NCI-H1930 (cell line): ENCODE measurements at regions not wholly inside any gene's neighbourhood (a gene's known extent, or its start where the extent isn't known, plus 50 kb on each side); places are given as distances from the start of the nearest gene placed in this dataset.
"Not testable (repeated sequence)": the region's sequence is repeated elsewhere in the genome, so short reads cannot be mapped to it uniquely, and the experiment has no call there.

Experiments
- DNase-seq, 2 experiments: peaks; one replicate each; lab custom pipeline; 2025; lab: John Stamatoyannopoulos, UW

DNA sequence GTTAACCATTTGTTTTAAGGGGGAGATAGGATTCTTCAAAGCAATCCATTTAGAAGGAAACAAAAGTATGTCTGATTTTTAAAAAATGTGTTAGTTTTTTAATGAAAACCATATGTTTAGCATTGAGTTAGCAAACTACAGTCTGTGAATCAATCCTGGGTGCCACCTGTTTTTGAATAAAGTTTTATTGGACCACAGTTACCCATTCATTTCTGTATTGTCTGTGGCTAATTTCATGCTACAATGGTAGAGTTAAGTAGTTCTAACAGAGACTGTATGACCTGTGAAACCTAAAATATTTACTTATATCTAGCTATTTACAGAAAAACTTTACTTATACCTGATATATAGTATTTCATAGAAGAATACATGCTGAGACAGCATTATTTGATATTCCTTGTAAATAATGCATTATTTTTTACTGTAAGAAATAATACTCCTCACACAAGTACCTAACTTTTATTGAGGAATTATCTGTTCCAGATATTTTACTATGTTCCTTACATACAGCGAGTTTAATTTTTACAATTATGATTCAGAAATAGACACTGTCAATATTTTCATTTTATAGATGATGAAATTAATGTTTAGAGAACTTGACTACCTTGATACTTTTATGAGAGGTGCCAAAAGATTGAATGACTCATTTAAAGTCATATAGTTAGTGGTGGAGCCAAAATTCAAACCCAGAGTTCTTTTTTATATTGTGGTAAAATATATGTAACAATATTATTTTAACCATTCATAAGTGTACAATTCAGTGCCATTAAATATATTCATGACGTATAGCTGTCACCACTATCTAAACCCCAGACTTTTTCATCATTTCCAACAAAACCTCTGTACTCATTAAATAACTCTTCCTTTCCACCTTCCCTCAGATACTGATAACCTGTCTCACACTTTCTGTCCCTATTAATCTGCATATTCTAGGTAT is 122.0 kb downstream of the GLUD2 start:
- no peak for DNase-seq

DNA sequence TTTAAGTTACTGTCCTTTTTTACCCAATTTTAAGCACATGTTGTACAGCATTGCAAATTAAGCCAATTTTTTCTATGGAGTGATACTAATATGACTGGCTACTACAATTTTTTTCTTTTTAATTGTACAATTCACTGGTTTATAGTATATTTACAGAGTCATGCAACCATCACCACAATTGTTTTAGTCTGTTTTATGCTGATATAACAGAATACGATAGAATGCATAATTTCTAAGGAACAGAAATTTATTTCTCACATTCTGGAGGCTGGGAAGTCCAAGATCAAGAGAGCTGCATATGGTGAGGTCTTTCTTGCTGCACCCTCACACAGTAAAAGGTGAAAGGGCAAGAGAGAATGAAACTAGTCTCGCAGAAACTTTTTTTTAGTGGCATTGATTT is 125.3 kb downstream of the GLUD2 start:
- DNase-seq = no peak

DNA sequence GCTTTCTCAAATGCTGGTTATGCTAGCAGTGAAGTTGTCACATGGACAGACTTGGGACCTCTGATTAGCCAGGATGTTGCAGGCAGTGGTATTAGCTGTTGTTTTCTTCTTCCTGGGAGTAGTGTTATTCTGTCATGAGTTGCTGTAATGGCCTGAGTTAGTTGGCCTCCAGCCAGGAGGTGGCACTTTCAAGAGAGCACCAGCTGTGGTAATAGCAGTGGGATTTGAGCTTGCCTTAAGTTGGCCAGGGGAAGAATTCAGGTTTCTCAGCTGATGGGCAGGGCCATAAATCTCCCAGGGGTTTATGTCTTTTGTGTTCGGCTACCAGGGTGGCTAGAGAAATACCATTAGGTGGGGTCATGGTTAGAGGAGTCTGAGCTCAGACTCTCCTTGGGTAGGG is 132.6 kb downstream of the GLUD2 start:
- no peak for DNase-seq

DNA sequence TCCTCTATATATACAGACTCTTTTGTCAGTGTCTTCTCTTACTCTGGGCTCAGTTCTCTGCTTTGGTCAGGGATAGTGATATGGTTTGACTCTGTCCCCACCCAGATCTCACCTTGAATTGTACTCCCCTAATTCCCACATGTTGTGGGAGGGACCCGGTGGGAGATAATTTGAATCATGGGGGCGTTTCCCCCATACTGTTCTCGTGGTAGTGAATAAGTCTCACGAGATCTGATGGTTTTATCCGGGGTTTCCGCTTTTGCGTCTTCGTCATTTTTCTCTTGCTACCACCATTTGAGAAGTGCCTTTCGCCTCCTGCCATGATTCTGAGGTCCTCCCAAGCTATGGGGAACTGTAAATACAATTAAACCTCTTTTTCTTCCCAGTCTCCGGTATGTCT is 144.4 kb downstream of the GLUD2 start:
- no peak for DNase-seq

DNA sequence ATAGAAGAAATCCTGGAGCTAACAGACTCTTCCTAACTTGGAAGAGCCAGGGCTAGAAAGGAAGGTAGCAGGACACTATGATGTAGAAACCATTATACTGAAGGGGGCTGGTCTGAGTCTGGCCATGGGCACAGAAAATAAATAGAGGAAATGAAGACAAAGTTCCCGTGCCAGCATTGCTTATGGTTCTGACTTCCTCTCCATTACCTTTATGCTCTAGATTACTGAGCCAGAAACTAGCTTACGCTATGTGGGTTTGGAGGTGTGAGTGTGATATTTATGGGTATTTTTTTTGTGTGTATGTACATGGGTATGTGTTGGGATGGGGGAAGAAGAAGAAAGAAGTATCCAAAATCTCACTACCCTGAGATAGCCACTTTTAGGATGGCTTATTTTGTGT is 148.3 kb downstream of the GLUD2 start:
- DNase-seq = no peak

DNA sequence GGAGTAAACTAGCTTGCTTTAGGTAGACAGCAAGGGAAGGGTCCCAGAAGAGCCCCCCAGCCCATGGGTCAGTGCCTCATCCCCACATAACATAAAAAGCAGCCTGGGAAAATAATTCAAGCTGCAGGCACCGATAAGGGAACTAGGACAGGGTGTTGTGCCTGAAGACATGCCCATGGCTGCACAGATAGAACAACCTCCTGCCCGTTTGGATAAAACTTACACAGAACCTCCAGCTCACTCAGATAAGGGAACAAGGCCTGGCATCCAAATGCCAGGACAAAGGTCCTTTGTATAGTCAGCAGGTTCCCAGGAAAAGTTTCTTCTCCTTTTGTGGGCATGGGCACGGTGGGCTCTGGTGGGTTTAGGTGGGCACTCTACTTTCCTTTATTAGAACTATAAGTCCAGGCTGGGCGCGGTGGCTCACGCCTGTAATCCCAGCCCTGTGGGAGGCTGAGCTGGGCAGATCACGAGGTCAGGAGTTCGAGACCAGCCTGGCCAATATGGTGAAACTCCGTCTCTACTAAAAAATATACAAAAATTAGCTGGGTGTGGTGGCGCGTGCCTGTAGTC is 149.5 kb downstream of the GLUD2 start:
- DNase-seq = not testable (repeated sequence)

DNA sequence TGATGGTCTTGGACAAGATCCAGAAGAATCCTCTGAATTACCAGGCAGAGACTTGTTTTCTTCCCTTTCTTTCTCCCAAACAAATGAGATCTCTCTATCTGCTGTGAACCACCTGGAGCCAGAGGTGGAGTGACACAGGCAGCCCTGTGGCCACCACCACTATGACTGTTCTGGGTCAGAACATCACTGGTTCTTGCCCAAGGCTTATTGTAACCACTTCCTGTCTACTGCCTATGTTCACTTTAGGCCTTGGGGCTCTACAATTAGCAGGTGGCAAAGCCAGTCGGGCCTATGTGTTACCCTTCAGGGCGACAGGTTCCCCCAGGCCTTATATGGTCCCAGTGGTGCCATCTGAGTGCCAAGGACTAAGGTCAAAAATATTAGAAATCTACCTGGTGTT is 161.2 kb downstream of the GLUD2 start:
- no peak for DNase-seq

DNA sequence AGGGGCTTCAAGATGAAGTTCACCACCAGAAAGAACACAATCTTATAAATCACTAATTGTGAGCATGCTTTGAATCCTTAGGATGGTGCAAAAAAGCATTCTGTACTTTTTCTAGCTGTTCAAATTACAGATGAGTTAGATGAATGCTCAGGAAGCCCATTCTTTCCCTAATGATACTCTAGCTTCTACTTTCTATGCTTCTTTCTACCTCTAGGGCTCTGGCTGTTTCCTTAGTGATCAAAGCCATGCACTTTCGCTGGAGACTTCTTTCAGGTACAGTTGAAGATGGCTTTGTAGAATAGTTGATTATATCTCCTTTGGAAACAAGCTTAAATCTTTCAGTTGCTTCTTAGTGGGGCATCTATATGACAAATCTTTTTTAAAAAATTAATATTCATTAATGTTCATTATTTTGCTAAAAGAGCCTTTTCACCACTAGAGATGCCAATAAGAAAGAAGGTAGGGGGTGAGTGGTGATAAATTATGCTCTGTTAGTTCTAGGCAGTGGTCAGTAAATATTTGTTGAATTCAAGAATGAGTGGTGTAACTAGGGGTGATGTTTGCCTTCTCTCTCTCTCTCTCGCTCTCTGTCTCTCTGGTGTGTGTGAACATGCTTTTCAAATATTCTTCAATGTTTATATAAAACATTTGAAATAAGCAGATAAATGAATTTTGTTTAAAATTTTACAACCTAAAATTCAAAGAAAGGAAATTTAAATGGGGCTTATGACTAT is 169.4 kb downstream of the GLUD2 start:
- peak; percentile 7 to 53 for DNase-seq

DNA sequence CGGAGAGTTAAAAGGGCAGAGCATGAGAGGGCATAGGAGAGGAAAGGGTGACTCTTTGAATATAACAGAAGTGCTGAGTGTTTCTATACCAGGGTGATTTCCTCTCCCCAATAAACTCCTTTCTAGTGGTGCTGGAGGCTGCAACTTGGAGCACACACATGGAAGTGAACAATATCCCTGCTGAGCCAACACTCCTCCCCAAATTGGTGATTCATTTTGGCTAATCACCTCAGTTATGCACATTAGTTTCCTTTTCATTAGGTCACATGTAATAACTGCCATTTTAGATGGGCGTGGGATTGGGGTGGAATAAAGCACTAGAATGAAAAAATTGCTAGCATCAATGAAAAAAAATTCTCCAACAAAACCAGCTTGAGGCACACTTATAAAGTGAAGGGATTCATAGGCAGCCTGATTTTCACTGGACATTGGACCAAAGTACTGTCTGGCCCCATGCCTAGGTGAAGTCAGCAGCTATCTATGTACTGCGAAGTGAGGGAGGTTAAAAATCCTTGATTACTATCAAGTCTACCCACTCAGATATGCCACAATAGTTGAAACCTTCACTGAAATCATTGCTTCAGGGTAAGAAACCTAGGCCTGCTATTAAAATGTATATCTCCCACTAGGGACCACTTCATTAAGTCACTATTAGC is 174.0 kb downstream of the GLUD2 start:
- DNase-seq = no peak

DNA sequence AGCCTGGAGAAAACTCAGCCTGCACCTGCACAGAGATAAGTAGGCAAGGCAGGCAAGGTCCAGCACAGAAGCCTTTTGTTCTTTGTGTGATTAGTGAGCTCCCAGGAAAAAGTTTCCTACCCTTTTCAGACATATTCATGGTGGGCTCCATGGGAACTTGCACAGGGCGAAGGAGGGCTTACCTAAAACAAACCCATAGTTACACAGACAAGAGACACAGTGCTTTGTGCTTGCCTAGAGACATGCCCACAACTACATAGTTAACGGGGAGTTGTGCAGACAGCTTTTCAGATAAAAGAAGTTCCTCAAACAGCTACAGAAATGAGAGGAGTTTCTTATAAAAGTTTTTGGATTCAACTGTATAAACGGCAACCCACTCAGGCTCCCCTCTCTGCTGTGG is 180.5 kb downstream of the GLUD2 start:
- DNase-seq = no peak

DNA sequence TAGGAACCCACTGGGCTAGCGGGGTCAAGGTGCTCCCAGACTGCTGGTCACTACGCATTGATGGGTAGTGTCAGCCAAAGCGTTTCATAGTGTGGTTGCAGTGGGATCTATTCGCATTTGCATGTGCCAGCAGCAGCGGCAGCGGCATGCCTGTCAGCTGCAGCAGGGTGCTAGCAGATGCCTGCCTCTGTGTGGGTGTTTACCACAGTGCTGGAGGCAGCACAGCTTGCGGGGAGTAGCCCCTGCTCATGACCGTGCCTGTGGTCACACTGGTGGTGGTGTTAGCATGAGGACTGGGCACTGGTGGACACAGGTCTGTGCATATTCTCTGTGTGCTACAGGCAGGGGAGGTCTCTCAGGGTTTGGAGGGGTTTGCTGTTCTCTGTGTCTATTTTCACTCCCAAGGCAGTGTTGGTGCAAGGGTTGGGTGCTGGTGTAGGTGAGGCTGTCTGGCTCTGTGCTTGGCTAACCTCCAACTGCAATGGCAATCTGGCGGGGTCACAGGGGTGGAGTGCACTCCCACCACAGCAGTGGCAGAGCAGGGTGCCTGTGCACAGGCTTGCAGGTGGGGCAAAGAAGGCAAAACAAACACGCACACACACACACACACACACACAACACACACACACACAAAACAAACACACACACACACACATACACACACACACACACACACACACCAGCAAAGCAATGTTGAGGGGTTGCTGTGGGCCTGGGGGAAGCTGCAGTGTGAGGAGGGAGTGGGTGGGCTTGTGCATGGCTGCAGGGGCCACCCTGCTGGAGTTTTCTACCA is 184.4 kb downstream of the GLUD2 start:
- DNase-seq = no peak

DNA sequence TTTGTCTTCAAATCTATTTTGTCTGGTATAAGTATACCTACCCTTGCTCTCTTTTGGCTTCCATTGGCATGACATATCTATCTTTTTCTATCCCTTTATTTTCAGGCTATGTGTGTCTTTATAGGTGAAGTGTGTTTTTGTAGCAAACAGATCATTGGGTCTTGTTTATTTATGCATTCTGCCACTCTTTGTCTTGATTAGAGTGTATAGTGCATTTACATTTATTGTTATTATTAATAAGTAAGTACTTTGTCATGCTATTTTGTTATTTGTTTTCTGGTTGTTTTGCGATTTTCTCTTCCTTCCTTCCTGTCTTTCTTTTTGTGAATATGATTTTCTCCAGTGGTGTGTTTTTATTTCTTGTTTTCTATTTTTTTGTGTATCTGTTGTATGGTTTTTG is 188.6 kb downstream of the GLUD2 start:
- no peak for DNase-seq

DNA sequence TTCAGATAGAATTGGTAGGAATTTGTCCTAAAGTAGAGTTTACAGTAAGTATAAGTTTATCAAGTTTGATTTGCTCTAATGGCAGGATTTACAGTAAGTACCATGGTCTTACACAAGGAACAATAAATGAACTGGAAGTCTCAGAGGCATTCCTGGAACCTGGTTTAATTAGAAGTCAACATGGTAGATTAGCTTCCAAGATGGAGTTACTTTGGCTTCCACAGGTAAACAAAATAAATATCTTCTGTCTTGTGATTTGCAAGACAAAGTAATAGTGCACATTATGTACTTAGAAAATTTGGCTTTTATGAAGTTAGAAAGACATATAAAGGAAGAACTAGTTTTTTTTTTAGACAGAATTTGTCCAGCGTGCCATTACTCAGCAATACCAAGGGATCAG is 190.7 kb downstream of the GLUD2 start:
- no peak for DNase-seq

DNA sequence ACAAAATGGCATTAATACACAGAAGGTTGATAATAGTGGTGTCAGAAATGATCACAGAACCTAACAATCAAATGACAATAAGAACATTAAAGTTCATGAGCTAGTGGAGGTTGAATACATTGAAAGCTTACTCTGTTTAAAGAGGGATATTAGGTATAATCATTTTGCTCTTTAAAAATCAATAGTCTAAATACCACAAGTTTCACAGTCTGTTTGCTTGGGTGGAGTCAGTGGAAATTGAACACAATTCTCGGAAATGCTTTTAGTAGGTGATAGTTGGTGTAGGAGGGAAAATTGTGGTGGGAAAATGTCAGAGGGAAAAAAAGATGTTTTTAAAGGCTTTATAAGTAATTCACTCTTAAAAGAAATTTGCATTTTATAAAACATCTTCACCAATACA is 197.1 kb downstream of the GLUD2 start:
- DNase-seq = no peak

DNA sequence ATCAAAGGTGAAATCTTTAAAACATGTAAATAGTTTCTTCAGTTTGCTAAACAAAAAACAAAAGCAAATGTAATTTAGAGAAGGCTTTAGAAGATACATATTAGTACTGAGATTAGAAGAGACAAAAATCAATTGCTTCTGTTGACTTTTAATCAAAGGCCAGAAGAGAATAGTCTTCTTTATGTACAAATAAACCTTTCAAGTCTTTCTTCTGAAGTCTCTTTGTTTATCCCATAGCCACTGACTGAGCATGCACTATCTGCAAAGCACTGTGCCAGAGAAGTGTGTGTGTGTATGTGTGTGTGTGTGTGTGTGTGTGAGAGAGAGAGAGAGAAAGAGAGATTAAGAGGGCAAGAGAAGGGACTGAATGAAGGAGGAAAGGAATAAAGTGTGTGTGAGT is 198.4 kb downstream of the GLUD2 start:
- no peak for DNase-seq

DNA sequence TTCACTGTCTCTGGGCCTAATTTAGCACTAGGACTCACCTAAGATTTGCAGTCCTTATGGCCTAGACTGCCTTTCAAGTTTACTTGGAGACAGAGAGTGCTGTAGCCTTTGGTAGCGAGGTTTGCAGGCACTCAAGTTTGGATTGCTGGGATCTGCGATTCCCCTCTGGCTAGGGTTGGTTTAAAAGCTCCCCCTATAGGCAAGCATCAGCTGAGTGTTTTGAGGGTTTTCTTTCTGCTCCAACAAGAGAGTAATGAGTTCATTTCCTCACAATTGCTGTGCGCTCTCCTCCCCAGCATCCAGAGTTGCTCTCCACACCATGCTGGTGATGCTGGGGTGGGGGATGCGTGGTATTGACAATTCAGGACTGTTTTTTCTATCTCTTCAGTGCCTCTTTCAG is 206.9 kb downstream of the GLUD2 start:
- no peak for DNase-seq

DNA sequence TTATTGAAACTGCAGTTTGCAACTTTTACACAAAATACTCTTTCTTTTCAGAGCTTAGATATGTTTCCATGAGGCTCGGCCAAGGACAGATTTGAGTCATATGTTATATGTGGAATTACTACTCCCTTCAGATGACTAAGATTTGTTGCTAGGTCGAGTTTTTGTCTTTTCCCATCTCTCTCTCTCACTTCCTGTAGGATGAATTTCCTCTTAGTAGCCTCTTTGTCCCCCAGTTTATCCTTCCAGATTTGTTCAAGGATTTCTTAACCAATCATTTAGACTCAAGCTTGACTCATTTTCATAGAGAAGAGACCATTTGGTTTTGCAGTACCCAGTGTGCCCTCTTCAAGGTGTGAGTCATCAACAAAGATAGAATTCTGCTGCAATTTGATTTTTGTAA is 209.2 kb downstream of the GLUD2 start:
- no peak for DNase-seq

DNA sequence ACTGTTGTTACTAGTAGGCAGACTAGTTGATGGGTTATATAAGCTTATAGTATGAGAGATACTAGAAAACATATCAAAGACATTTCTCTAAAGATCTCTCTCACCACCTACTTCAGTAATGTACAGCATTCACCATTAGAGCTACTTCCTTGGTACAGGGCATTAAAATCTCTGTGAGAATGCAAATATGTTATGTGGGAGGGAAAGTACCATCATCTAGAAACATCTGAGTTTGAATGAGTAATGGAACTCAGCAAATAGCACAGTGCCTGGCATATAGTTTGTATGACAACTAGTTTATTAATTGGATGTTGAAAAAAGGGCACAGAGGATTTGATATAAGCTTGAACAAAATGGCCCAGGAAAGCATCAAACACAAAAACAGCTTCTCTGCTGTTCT is 211.1 kb downstream of the GLUD2 start:
- no peak for DNase-seq

DNA sequence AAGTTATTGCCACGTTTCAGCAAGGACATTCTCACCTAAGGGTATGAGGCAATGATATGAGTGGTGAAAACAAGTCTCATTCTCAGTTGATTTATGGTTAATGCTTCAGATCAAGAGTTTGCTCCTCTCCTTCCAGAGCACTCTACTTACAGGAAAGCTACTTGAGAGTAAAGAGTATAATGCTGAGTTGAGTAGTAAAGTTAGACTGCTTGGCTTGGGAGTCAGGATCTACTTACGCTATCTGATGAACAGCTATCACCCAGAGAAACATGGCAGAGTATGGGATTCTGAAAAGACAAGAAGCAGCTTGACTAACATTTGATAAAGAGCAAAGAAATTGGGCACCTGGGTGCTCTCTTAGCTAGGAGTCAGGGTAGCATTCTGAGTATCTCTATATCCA is 211.8 kb downstream of the GLUD2 start:
- no peak for DNase-seq

DNA sequence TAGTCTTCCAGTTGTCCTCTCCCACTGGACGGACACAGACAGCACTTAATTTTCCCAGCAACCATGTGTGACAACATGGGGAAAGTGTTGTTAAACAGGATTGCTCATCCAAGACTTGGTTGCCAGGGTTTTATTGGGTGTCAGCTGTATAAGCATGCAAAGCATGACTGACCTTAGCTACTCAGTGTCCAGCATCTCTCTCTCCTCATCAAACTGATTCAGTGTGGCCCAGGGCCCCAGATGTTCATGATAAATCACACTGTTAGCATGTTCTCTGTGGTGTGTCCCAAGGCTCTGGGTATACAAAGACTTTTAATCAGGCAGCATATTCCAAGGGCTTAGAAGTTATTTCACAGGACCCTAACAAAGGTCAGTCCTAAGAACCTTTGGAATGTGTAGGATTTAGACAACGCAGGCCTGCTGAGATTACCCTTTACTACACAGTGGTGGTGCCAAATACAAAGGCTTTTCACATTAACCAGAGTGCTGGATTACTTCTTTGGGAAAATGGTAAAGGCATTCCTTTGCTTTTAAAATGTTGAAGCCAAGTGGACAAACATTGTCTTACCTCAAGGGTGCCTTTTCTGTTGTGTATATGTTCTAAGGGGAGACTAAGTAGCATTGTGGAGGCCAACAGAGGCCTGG is 213.3 kb downstream of the GLUD2 start:
- DNase-seq = no peak

DNA sequence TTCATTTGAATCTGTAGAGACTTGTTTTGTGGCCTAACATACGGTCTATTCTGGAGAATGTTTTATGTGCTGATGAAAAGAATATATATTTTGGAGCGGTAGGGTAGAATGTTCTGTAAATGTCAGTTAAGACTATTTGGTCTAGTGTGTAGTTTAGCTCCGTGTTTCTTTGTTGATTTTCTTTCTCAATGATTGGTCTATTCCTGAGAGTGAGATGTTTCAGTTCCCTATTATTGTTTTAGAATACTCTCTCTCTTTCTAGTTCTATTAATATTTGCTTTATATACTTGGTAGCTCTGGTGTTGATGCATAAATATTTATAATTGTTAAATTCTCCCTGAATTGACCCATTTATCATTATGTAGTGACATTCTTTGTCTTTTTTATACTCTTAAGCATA is 236.5 kb downstream of the GLUD2 start:
- DNase-seq = no peak
